HCT116 (cell line): ENCODE measurements at regions not wholly inside any gene's neighbourhood (a gene's known extent, or its start where the extent isn't known, plus 50 kb on each side); places are given as distances from the start of the nearest gene placed in this dataset.

Experiments
- ATAC-seq: fragments of 200-7000 bp; cut with Tn5 transposase; 2 replicates; pipeline ENCODE4 v1.9.1; 2020; ENCODE audit warnings: mild to moderate bottlenecking, moderate library complexity
- BruUV-seq: library from RNA; stranded (reverse); fragments of 400-500 nt; replicated peaks from 2 replicates; lab custom pipeline; 2021; lab: Mats Ljungman, UMichigan
- CTCF ChIA-PET: fragments of 300-600 bp; sonication (Branson Sonifier 250); formaldehyde crosslinking; loops from one replicate; lab custom pipeline; 2021; ENCODE audit warnings: antibody characterized with exemption; lab: Charles Lee
- POLR2A ChIA-PET: fragments of 300-600, 350-600 bp; sonication (Branson Sonifier 250); formaldehyde crosslinking; loops from one replicate; lab custom pipeline; 2021; ENCODE audit warnings: antibody characterized with exemption; lab: Charles Lee
- RAD21 ChIA-PET, 2 experiments: fragments of 300-600 bp; sonication (Branson Sonifier 250); formaldehyde crosslinking; loops; one replicate each; lab custom pipeline; 2023; ENCODE audit warnings: low total read pairs in 2 of 2; ENCODE audit not compliant: uncharacterized antibody in 2 of 2, unreplicated experiment in 2 of 2, low non-redundant PET in 1 of 2; lab: Charles Lee
- DNase-seq: peaks from one replicate; pipeline ENCODE4 v3.0.0-alpha.2; 2010; ENCODE audit warnings: low read depth, low spot score
- H2AFZ ChIP-seq: fragments of 200-600 bp; shearing (Covaris generic), sonication (generic); 2 replicates; pipeline ENCODE4 v1.6.1; 2017; ENCODE audit warnings: low read depth, mixed run types, mixed read lengths, antibody characterized with exemption, low read length; ENCODE audit not compliant: poor library complexity, severe bottlenecking
- H3K27ac ChIP-seq: 2 replicates; pipeline ENCODE4 v1.5.1; 2012; ENCODE audit warnings: low read depth, low read length
- H3K27me3 ChIP-seq: fragments of 200-600 bp; sonication (generic); 2 replicates; pipeline ENCODE4 v1.6.1; 2016; ENCODE audit warnings: mixed run types, low read length, mixed read lengths; ENCODE audit not compliant: insufficient read depth
- H3K36me3 ChIP-seq, 2 experiments: fragments of 200-500 bp in 1 of 2; fragments of 200-600 bp in 1 of 2; sonication (Bioruptor generic) in 1 of 2; sonication (generic) in 1 of 2; 2 replicates each; pipeline versions ENCODE4 v1.5.1 to v1.6.1; 2014 to 2016; ENCODE audit warnings: low read length in 2 of 2, inconsistent platforms in 1 of 2, mixed read lengths in 1 of 2, mixed run types in 1 of 2; ENCODE audit not compliant: insufficient read depth in 2 of 2, control insufficient read depth in 1 of 2
- H3K4me1 ChIP-seq, 2 experiments: fragments of 200-600 bp in 1 of 2; sonication (generic) in 1 of 2; 2 replicates each; pipeline versions ENCODE4 v1.5.1 to v1.6.1; 2012 to 2017; ENCODE audit warnings: low read length in 2 of 2, inconsistent platforms in 1 of 2, mild to moderate bottlenecking in 1 of 2, mixed read lengths in 1 of 2, mixed run types in 1 of 2, moderate library complexity in 1 of 2; ENCODE audit not compliant: insufficient read depth in 2 of 2, control insufficient read depth in 1 of 2
- H3K4me2 ChIP-seq: fragments of 200-600 bp; sonication (generic); 2 replicates; pipeline ENCODE4 v1.6.1; 2017; ENCODE audit warnings: mixed run types, low read length, mixed read lengths
- H3K4me3 ChIP-seq, 2 experiments: fragments of 200-600 bp in 1 of 2; sonication (generic) in 1 of 2; replicated peaks in 1 of 2; 2 replicates each; pipeline ENCODE4 v1.5.1; 2011 to 2016; ENCODE audit warnings: low read length in 2 of 2, control low read depth in 1 of 2, low read depth in 1 of 2, mild to moderate bottlenecking in 1 of 2, mixed read lengths in 1 of 2, mixed run types in 1 of 2
- H3K79me2 ChIP-seq: fragments of 200-600 bp; sonication (generic); 2 replicates; pipeline ENCODE4 v1.6.1; 2017; ENCODE audit warnings: mild to moderate bottlenecking, mixed run types, low read length, moderate library complexity, mixed read lengths; ENCODE audit not compliant: insufficient read depth
- H3K9ac ChIP-seq: fragments of 200-600 bp; sonication (generic); 2 replicates; pipeline ENCODE4 v1.6.1; 2016; ENCODE audit warnings: low read length, mixed read lengths
- H3K9me2 ChIP-seq: fragments of 200-600 bp; sonication (generic), shearing (Covaris generic); 2 replicates; pipeline ENCODE4 v1.6.1; 2017; ENCODE audit warnings: mixed run types, mild to moderate bottlenecking, moderate library complexity; ENCODE audit not compliant: insufficient read depth
- H3K9me3 ChIP-seq, 2 experiments: fragments of 200-500 bp in 1 of 2; fragments of 200-600 bp in 1 of 2; sonication (Bioruptor generic) in 1 of 2; sonication (generic) in 1 of 2; 2 replicates each; pipeline ENCODE4 v1.6.1; 2014 to 2017; ENCODE audit warnings: low read length in 2 of 2, mixed read lengths in 2 of 2, inconsistent platforms in 1 of 2, low read depth in 1 of 2, mild to moderate bottlenecking in 1 of 2, mixed run types in 1 of 2, moderate library complexity in 1 of 2; ENCODE audit not compliant: control insufficient read depth in 1 of 2, insufficient read depth in 1 of 2
- H4K20me1 ChIP-seq: fragments of 200-600 bp; sonication (generic), shearing (Covaris generic); 2 replicates; pipeline ENCODE4 v1.6.1; 2017; ENCODE audit warnings: mixed run types, mild to moderate bottlenecking, moderate library complexity; ENCODE audit not compliant: insufficient read depth
- EZH2phosphoT487 ChIP-seq: fragments of 200-600 bp; IDR thresholded peaks from 2 replicates; pipeline ENCODE4 v1.6.1; 2018; ENCODE audit warnings: antibody characterized with exemption, borderline replicate concordance
- RAD21 ChIP-seq: IDR thresholded peaks from 2 replicates; pipeline ENCODE4 v1.6.1; 2012; ENCODE audit warnings: low read depth, mild to moderate bottlenecking
- ZFX ChIP-seq: fragments of 450-650 bp; IDR thresholded peaks from 2 replicates; pipeline ENCODE4 v1.6.1; 2017
- intact Hi-C: fragments of 100-400 bp; cut with micrococcal nuclease; formaldehyde crosslinking; loops from 2 replicates; pipeline ENCODE4 v1.10.0; 2022
- TF ChIP-seq, protein P1 (sequence below): IDR thresholded peaks from 2 replicates; pipeline ENCODE4 v1.6.1; 2012; ENCODE audit warnings: low read depth

DNA sequence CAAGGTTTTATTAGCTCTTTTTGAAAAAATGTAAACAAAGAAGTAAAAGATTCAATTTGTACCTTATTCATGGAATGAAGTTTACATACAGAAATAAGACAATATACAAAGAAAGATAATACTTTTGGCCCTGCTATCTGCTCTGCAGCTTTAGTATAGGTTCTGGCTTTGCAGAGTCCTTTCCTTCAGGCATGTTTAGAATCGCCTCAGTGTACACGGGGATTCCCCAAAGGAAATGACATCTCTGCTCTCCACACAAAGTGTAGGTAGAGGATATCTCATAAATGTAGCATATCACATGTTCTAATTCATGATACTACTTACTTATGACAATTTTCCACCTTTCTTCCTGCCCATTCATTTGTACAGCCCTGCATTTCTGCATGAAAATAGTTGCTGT, 222.6 kb upstream of the DPYD start:
- H3K9me2 ChIP-seq, result no peaks in the 10 kb centered on the region
- H3K27ac ChIP-seq, result no peak overlapping the region
- POLR2A ChIA-PET, result no interaction called here
- no peak for TF ChIP-seq ZFX
- CTCF ChIA-PET, result no interaction called here
- H3K4me2 ChIP-seq, result no peak overlapping the region
- no peak for ATAC-seq
- intact Hi-C loops, result no loop called here
- no peaks in the 10 kb centered on the region for H3K9me3 ChIP-seq
- no peak overlapping the region for H3K4me3 ChIP-seq
- BruUV-seq, result no TSS peak
- H3K4me1 ChIP-seq, result no peaks in the 10 kb centered on the region
- H3K36me3 ChIP-seq, result no peaks in the 10 kb centered on the region
- no peak for DNase-seq
- RAD21 ChIA-PET, result no interaction called here
- no peaks in the 10 kb centered on the region for H3K27me3 ChIP-seq
- H4K20me1 ChIP-seq, result no peaks in the 10 kb centered on the region
- H2AFZ ChIP-seq, result no peak overlapping the region
- H3K9ac ChIP-seq, result no peak overlapping the region
- H3K79me2 ChIP-seq, result no peaks in the 10 kb centered on the region

DNA sequence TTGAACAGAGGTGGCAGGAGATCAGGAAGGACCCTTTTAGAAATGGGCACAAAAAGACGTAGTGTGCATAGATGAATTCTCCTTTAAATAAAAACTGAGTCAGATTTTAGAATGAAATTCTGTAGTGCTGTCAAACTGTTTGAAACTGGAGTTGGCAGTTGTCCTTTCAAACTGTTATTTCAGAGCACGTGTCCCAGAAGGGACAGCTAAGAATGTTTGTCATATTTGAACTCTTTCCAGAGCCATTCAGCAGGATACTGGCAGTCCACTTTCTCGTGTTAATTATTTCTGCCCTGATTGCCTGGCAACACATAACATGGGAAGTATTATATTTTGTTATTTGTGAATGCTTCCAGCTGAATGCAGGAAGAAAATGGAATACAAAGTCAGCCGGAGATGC, 212.3 kb upstream of the DPYD start:
- no peak overlapping the region for H3K27ac ChIP-seq
- intact Hi-C loops, result no loop called here
- no peak for TF ChIP-seq RAD21
- TF ChIP-seq EZH2phosphoT487, result no peak
- TF ChIP-seq, protein P1, sequence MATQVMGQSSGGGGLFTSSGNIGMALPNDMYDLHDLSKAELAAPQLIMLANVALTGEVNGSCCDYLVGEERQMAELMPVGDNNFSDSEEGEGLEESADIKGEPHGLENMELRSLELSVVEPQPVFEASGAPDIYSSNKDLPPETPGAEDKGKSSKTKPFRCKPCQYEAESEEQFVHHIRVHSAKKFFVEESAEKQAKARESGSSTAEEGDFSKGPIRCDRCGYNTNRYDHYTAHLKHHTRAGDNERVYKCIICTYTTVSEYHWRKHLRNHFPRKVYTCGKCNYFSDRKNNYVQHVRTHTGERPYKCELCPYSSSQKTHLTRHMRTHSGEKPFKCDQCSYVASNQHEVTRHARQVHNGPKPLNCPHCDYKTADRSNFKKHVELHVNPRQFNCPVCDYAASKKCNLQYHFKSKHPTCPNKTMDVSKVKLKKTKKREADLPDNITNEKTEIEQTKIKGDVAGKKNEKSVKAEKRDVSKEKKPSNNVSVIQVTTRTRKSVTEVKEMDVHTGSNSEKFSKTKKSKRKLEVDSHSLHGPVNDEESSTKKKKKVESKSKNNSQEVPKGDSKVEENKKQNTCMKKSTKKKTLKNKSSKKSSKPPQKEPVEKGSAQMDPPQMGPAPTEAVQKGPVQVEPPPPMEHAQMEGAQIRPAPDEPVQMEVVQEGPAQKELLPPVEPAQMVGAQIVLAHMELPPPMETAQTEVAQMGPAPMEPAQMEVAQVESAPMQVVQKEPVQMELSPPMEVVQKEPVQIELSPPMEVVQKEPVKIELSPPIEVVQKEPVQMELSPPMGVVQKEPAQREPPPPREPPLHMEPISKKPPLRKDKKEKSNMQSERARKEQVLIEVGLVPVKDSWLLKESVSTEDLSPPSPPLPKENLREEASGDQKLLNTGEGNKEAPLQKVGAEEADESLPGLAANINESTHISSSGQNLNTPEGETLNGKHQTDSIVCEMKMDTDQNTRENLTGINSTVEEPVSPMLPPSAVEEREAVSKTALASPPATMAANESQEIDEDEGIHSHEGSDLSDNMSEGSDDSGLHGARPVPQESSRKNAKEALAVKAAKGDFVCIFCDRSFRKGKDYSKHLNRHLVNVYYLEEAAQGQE, result no peak
- H3K4me3 ChIP-seq, result no peak overlapping the region
- no peaks in the 10 kb centered on the region for H3K9me3 ChIP-seq
- H3K9ac ChIP-seq, result no peak overlapping the region
- ChIA-PET POLR2A (no interaction called here), CTCF (no interaction called here), RAD21 (no interaction called here)
- no peaks in the 10 kb centered on the region for H3K27me3 ChIP-seq
- no peak overlapping the region for H2AFZ ChIP-seq
- H3K4me1 ChIP-seq, result no peaks in the 10 kb centered on the region
- H3K36me3 ChIP-seq, result no peaks in the 10 kb centered on the region
- no peaks in the 10 kb centered on the region for H3K79me2 ChIP-seq
- BruUV-seq, result no TSS peak
- H4K20me1 ChIP-seq, result no peaks in the 10 kb centered on the region
- H3K4me2 ChIP-seq, result no peak overlapping the region
- DNase-seq (no peak), ATAC-seq (no peak)
- H3K9me2 ChIP-seq, result no peaks in the 10 kb centered on the region
